Activated T-helper 2 cell treated with anti-CD3 and anti-CD28 coated beads, Interferon-gamma antibody, Interleukin-2, Interleukin-4, amounts not matched to agents 10 μg/mL and 5 μg/mL and 100 μg/mL, durations not matched to agents 14 hours and 24 hours and 36 hours (primary cell): ENCODE measurements at regions not wholly inside any gene's neighbourhood (a gene's known extent, or its start where the extent isn't known, plus 50 kb on each side); places are given as distances from the start of the nearest gene placed in this dataset.

Experiments used
- DNase-seq: peaks from one replicate; pipeline ENCODE4 v3.0.0; 2021; ENCODE audit warnings: low spot score
- H3K27ac Mint-ChIP-seq: one replicate; pipeline ENCODE4 v1.8.0; 2021; ENCODE audit warnings: mixed read lengths
- H3K27me3 Mint-ChIP-seq: one replicate; pipeline ENCODE4 v1.8.0; 2021; ENCODE audit warnings: low read depth, mixed read lengths
- H3K36me3 Mint-ChIP-seq: one replicate; pipeline ENCODE4 v1.8.0; 2021; ENCODE audit warnings: low read depth, mixed read lengths
- H3K4me1 Mint-ChIP-seq: one replicate; pipeline ENCODE4 v1.8.0; 2021; ENCODE audit warnings: low read depth, mixed read lengths
- H3K4me3 Mint-ChIP-seq: one replicate; pipeline ENCODE4 v1.8.0; 2021; ENCODE audit warnings: low read depth, mild to moderate bottlenecking, moderate library complexity, mixed read lengths
- H3K9me3 Mint-ChIP-seq: one replicate; pipeline ENCODE4 v1.8.0; 2021; ENCODE audit warnings: mixed read lengths
- intact Hi-C: fragments of 100-400 bp; cut with micrococcal nuclease; formaldehyde crosslinking; loops from one replicate; pipeline ENCODE4 v1.15.1; 2023

DNA sequence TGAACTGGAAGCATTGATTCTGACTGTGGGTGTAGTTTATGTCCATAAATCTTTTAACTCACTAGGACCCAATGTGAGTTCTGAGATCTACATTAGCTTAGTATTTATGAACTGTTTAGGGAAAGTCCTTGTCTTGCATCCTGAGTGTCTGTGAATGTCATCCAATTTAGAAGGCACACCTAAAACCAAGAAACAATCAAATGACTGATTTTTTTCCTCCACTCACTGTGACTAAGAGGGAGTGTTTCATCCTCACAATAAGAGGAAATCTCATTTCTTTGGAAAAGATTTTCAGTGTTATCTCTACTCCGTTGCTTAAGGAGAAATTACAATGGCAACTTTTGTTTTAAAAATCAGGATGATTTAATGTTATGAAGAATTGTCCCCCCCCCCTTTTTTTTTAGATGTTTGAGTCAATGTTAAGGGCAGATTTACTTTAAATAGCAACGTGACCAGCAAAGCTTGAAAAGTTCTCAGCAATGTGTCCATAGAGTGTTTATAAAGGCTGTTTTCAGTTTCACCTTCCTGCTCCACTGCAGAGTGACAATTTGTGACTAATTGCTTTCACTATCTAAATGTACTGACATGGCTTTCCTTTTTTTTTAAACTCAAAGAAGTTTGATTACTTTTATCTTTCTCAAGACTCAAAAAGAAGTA is 173.0 kb downstream of the SPCS3 start:
- intact Hi-C loops: loop anchor here (2.0 to 10.0 kb wide), 2 partner anchors 298 to 410 kb away; partner anchors contain the start of gene SPATA4

DNA sequence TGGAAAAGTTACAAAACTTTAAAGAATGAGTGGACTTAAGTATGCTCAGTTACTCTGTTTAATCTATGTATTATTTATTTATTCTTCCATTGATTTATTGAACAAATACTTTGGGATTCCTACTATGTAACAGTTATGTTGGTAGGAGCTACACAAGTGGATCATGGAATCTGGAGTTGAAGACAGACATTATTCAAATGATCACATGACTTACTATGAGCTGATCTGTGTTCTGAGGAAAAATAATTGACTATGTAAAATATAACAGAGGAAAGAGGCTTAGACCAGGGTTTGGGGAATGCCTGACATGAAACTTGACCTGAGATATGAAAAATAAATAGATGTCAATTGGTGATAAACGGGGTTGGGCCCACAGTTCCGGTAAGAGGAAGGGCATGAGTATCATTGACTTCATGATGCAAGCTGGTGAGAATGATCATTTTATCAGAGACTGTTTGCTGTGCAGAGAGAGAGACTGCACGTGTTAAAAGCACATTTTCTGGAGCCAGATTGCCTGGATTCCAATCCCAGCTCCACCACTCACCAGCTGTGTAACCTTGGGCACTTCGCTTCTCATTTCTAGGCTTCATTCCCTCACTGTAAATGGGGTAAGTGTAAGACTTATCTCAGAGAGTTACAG is 179.0 kb downstream of the SPCS3 start:
- DNase-seq: no peak
- Mint-ChIP-seq H3K27me3 (no peaks in the 10 kb centered on the region), H3K27ac (no peak overlapping the region)

More for the DNA sequence above, 173.0 kb downstream of the SPCS3 start:
- DNase-seq: no peak
- Mint-ChIP-seq H3K4me1 (peaks cover 9% of the 10 kb centered on the region), H3K27me3 (no peaks in the 10 kb centered on the region), H3K9me3 (no peaks in the 10 kb centered on the region), H3K27ac (peak overlapping the region; percentile 71), H3K36me3 (no peaks in the 10 kb centered on the region), H3K4me3 (peak overlapping the region; percentile 22)

DNA sequence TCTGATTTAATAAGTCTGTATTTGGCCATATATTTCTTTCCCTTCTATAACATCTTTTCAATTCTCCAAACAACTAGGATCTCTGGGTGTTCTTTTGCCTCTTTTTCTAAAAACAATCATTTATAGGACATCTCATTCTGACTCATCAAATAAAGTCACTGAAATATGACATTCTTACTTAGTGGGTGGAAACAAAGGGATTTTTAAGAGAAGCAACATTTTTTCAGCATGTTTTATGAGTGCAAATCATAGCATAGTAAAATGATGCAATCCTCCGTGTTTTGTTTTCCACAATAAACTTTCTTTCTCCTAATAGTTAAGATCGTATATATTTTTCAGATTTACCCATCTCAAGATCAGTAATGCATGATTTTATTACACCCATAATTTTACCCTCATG is 179.8 kb downstream of the SPCS3 start:
- no peak overlapping the region for H3K4me3 Mint-ChIP-seq
- intact Hi-C loops: loop anchor here (10.0 kb wide), 1 partner anchor 305 kb away; the partner anchor contains the start of gene SPATA4
- no peaks in the 10 kb centered on the region for H3K27me3 Mint-ChIP-seq
- no peaks in the 10 kb centered on the region for H3K4me1 Mint-ChIP-seq
- H3K27ac Mint-ChIP-seq: no peak overlapping the region
- H3K9me3 Mint-ChIP-seq: no peaks in the 10 kb centered on the region
- no peaks in the 10 kb centered on the region for H3K36me3 Mint-ChIP-seq
- no peak for DNase-seq

More for the DNA sequence above, 179.0 kb downstream of the SPCS3 start:
- H3K36me3 Mint-ChIP-seq: no peaks in the 10 kb centered on the region
- H3K9me3 Mint-ChIP-seq: no peaks in the 10 kb centered on the region
- H3K4me3 Mint-ChIP-seq: no peak overlapping the region
- intact Hi-C loops: loop anchor here (10.0 kb wide), 1 partner anchor 304 kb away; the partner anchor contains the start of gene SPATA4
- no peaks in the 10 kb centered on the region for H3K4me1 Mint-ChIP-seq

DNA sequence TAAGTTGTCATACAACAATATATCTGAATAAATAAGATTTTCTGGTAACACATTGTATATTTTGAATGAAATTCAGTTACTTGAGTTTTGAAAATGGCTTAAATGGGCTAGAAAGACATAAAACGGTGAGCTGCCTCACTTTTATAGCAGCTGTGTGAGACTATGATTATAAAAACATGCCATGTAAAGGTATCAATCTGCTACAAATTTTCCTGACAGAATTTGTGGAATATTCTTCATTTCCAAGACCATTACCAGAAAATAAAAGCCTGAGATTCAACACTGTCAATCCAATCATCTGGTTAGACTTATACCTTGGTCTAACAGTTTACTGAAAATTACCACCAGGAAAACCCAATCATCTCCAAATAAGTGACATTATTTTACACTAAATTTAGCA is 181.1 kb downstream of the SPCS3 start:
- no peaks in the 10 kb centered on the region for H3K27me3 Mint-ChIP-seq
- no peak for DNase-seq
- H3K4me1 Mint-ChIP-seq: no peaks in the 10 kb centered on the region
- H3K36me3 Mint-ChIP-seq: no peaks in the 10 kb centered on the region
- no peaks in the 10 kb centered on the region for H3K9me3 Mint-ChIP-seq
- intact Hi-C loops: no loop called here
- H3K4me3 Mint-ChIP-seq: no peak overlapping the region
- no peak overlapping the region for H3K27ac Mint-ChIP-seq

DNA sequence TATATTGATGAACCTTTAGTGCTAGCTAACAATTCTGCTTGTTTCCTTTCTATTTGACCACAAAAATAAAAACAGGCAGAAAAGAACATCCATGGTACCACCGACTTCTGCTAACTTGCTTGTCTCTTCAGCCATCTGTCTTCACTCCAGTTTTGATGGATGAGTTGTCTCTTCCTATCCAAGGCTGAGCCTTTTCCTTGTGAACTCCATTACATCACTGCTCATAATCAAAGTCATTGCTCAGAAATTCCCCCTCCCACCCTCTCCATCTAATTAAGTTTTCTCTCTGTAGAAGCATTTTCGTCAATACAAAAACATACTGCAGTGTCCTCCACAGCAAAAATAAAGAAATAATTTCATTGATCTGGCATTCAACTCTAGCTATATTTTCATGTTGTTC is 184.4 kb downstream of the SPCS3 start:
- no peaks in the 10 kb centered on the region for H3K36me3 Mint-ChIP-seq
- intact Hi-C loops: no loop called here
- H3K9me3 Mint-ChIP-seq: no peaks in the 10 kb centered on the region
- no peak overlapping the region for H3K4me3 Mint-ChIP-seq
- H3K27ac Mint-ChIP-seq: no peak overlapping the region
- H3K4me1 Mint-ChIP-seq: no peaks in the 10 kb centered on the region
- no peak for DNase-seq
- no peaks in the 10 kb centered on the region for H3K27me3 Mint-ChIP-seq

DNA sequence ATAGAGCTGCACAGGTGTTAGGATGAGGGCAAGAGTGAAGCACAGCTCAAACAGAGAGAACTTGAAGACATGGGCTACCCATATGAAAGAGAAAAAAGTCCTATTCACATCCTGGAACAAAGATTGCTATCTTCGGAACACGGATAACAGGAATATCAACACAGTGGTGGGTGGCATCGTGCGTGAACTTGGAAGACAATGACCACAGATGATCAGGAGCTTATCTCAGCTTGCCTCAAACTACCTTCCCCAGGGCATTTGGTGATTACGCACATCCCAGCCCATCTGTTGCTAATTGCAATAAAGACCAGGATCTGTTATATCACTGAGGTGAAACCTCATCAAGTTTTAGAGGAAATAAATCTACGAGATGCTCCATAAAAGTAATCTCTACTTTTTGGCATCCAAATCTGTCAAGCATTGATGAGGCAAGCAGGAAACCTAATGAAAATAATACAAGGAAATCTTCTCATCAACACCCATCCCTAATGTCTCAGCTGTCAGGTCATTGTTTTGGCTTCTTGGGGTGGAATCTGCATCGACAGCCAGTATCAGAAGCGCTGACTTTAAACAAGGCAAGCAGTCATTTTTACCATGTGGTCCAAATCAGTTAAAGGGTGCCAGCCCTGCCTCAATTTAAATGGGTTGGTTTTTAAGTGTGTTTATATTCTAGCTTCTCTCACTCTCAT is 188.2 kb downstream of the SPCS3 start:
- Mint-ChIP-seq H3K27ac (no peak overlapping the region), H3K4me1 (no peaks in the 10 kb centered on the region), H3K4me3 (no peak overlapping the region), H3K36me3 (no peaks in the 10 kb centered on the region), H3K9me3 (no peaks in the 10 kb centered on the region), H3K27me3 (no peaks in the 10 kb centered on the region)
- no peak for DNase-seq
- intact Hi-C loops: no loop called here

DNA sequence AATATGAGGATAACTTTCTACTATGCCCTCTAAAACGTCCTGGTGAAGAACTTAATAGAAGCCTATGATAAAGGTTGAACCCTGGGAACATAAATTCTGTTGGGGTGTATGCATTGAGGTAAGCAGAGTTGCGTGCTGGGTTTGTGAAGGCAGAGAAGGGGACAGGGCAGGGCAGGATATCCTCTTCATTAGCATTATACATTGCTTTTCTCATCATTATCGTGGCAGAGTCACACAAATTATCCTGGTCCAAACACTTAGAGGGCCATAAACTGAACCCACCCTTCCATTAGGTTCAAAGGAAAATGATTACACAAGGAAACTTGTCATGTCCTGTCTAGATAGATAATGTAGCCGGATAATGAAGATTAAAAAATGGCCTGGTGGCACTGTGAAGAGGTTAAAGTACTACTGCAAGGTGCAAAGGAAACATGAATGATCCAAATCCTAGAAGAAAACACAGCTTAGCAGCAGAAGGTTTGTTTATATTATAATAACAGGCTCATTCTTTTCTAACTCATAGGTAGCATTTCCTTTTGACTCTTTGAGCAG is 189.1 kb downstream of the SPCS3 start:
- Mint-ChIP-seq H3K9me3 (no peaks in the 10 kb centered on the region), H3K36me3 (no peaks in the 10 kb centered on the region), H3K27me3 (no peaks in the 10 kb centered on the region), H3K4me1 (no peaks in the 10 kb centered on the region), H3K4me3 (no peak overlapping the region), H3K27ac (no peak overlapping the region)
- no peak for DNase-seq
- intact Hi-C loops: no loop called here

- DNase-seq: no peak
- no peaks in the 10 kb centered on the region for H3K9me3 Mint-ChIP-seq
- H3K36me3 Mint-ChIP-seq: no peaks in the 10 kb centered on the region
- H3K27me3 Mint-ChIP-seq: no peaks in the 10 kb centered on the region
- H3K4me3 Mint-ChIP-seq: no peak overlapping the region
- no peaks in the 10 kb centered on the region for H3K4me1 Mint-ChIP-seq
- intact Hi-C loops: no loop called here
- H3K27ac Mint-ChIP-seq: no peak overlapping the region
Observed at GRCh38 chr4:176525576-176525975, 205.8 kb downstream of the SPCS3 start.

DNA sequence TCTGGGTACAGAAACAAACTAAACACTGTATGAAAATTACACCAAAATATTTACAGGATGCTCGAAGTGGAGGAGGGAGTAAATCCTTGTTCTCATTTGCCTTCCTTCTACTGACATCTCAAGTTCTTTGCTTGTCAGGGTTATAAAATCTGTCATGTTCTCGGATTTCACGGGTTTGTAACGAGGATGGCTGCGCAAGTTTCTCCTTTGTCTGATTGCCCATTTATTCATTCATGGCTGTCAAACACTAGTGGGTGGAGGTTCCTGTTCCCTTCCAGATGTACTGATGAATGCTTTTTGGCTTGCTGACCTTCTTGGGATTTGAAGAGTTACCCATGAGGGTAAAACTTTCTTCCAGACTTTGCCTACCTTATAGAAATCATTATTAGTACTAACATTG is 206.9 kb downstream of the SPCS3 start:
- Mint-ChIP-seq H3K27me3 (no peaks in the 10 kb centered on the region), H3K9me3 (no peaks in the 10 kb centered on the region), H3K36me3 (no peaks in the 10 kb centered on the region), H3K27ac (no peak overlapping the region), H3K4me3 (no peak overlapping the region), H3K4me1 (no peaks in the 10 kb centered on the region)
- intact Hi-C loops: no loop called here
- DNase-seq: no peak

DNA sequence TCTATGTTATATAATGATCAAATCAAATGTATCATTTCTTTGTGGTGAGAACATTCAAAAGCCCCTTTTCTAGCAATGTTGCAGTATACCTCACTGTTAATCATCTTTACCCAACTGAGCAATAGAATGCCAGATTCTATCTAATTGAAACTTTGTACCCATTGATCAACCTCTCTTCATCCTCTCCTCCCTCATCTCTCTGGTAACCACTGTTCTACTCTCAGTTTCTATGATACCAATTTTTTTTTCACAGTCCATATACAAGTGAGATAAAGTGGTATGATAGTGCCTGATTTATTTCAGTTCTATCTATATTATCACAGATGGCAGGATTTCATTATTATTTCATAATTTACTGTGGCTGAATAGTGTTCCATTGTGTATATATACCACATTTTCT is 209.8 kb downstream of the SPCS3 start:
- Mint-ChIP-seq H3K4me3 (no peak overlapping the region), H3K4me1 (no peaks in the 10 kb centered on the region), H3K27ac (no peak overlapping the region), H3K36me3 (no peaks in the 10 kb centered on the region), H3K9me3 (no peaks in the 10 kb centered on the region), H3K27me3 (no peaks in the 10 kb centered on the region)
- DNase-seq: no peak
- intact Hi-C loops: no loop called here

GRCh38 chr4:176533159-176533558 is 213.4 kb downstream of the SPCS3 start:
- H3K4me3 Mint-ChIP-seq: no peak overlapping the region
- H3K4me1 Mint-ChIP-seq: no peaks in the 10 kb centered on the region
- H3K27ac Mint-ChIP-seq: no peak overlapping the region
- H3K9me3 Mint-ChIP-seq: no peaks in the 10 kb centered on the region
- intact Hi-C loops: no loop called here
- H3K27me3 Mint-ChIP-seq: no peaks in the 10 kb centered on the region
- DNase-seq: no peak
- no peaks in the 10 kb centered on the region for H3K36me3 Mint-ChIP-seq

DNA sequence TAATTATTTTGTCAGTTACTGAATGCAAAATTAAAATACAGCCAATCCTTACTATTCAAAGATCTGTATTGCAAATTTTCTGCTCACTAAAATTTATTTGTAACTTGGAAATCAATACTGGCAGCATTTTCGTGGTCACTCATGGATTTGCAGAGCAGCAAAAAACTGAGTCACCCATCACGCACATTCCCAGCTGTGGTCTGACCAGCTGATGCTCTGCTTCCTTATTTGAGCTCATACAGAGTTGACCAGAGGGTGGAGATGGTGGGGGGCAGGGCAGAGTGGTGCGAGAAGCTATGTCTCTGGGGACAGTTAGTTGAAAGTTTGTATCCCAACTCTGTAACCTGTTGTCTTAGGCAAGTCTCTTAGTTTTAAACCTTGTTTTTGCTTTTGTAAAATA is 214.8 kb downstream of the SPCS3 start:
- no peaks in the 10 kb centered on the region for H3K36me3 Mint-ChIP-seq

More for the DNA sequence above, 214.8 kb downstream of the SPCS3 start:
- H3K27me3 Mint-ChIP-seq: no peaks in the 10 kb centered on the region
- intact Hi-C loops: no loop called here
- no peaks in the 10 kb centered on the region for H3K4me1 Mint-ChIP-seq
- no peaks in the 10 kb centered on the region for H3K9me3 Mint-ChIP-seq
- DNase-seq: no peak
- no peak overlapping the region for H3K4me3 Mint-ChIP-seq
- no peak overlapping the region for H3K27ac Mint-ChIP-seq
